DOHH2 (cell line): ENCODE measurements at regions not wholly inside any gene's neighbourhood (a gene's known extent, or its start where the extent isn't known, plus 50 kb on each side); places are given as distances from the start of the nearest gene placed in this dataset.

ENCODE experiments used
- H3F3A ChIP-seq: fragments of 200-600 bp; sonication (generic), shearing (Covaris generic); 2 replicates; pipeline ENCODE4 v1.6.0; 2016; ENCODE audit warnings: antibody characterized with exemption, mild to moderate bottlenecking; ENCODE audit not compliant: control insufficient read depth, insufficient read depth
- H3K27ac ChIP-seq: fragments of 200-600 bp; sonication (generic); 2 replicates; pipeline ENCODE4 v1.5.1; 2014; ENCODE audit warnings: low read depth, mild to moderate bottlenecking, low read length, moderate library complexity
- H3K27me3 ChIP-seq: fragments of 200-600 bp; sonication (generic); 2 replicates; pipeline ENCODE4 v1.6.1; 2014; ENCODE audit warnings: mild to moderate bottlenecking, low read length, mixed read lengths; ENCODE audit not compliant: control insufficient read depth
- H3K36me3 ChIP-seq: fragments of 200-600 bp; sonication (generic); 2 replicates; pipeline ENCODE4 v1.6.1; 2014; ENCODE audit warnings: mild to moderate bottlenecking, low read length, moderate library complexity, mixed read lengths; ENCODE audit not compliant: control insufficient read depth
- H3K4me1 ChIP-seq: fragments of 200-600 bp; sonication (generic); 2 replicates; pipeline ENCODE4 v1.6.1; 2014; ENCODE audit warnings: mild to moderate bottlenecking, low read length, mixed read lengths; ENCODE audit not compliant: control insufficient read depth
- H3K4me2 ChIP-seq: fragments of 200-600 bp; sonication (generic); 2 replicates; pipeline ENCODE4 v1.6.0; 2014; ENCODE audit warnings: mild to moderate bottlenecking, low read length, moderate library complexity
- H3K4me3 ChIP-seq: fragments of 200-600 bp; sonication (generic); 2 replicates; pipeline ENCODE4 v1.5.1; 2014; ENCODE audit warnings: mild to moderate bottlenecking, low read length, mixed read lengths
- H3K79me2 ChIP-seq: fragments of 200-600 bp; sonication (generic); 2 replicates; pipeline ENCODE4 v1.6.1; 2014; ENCODE audit warnings: mild to moderate bottlenecking, low read length, mixed read lengths; ENCODE audit not compliant: control insufficient read depth
- H3K9me2 ChIP-seq: fragments of 200-600 bp; sonication (generic); replicated peaks from 2 replicates; pipeline ENCODE4 v1.6.1; 2014; ENCODE audit warnings: mild to moderate bottlenecking, low read length, mixed read lengths; ENCODE audit not compliant: control insufficient read depth
- H3K9me3 ChIP-seq: fragments of 200-600 bp; sonication (generic); 2 replicates; pipeline ENCODE4 v1.6.1; 2014; ENCODE audit warnings: antibody characterized with exemption, low read length, mixed read lengths; ENCODE audit not compliant: control insufficient read depth, insufficient read depth
- H4K20me1 ChIP-seq: fragments of 200-600 bp; sonication (generic); 2 replicates; pipeline ENCODE4 v1.6.0; 2014; ENCODE audit warnings: low read depth, mild to moderate bottlenecking, antibody characterized with exemption, low read length, moderate library complexity; ENCODE audit not compliant: control insufficient read depth, insufficient read depth
- CTCF ChIP-seq: fragments of 200-600 bp; sonication (generic); IDR thresholded peaks from one replicate; pipeline ENCODE4 v1.5.1; 2014; ENCODE audit warnings: antibody characterized with exemption, mild to moderate bottlenecking, low read depth, low read length; ENCODE audit not compliant: poor library complexity, severe bottlenecking
- EZH2phosphoT487 ChIP-seq: fragments of 200-600 bp; sonication (generic); IDR thresholded peaks from 2 replicates; pipeline ENCODE4 v1.6.1; 2017; ENCODE audit warnings: borderline replicate concordance, mild to moderate bottlenecking, antibody characterized with exemption, low read length, moderate library complexity, mixed read lengths

- Histone ChIP-seq H3K4me1 (no peaks in the 10 kb centered on the region), H3K4me2 (no peak overlapping the region), H3K36me3 (no peaks in the 10 kb centered on the region), H3K9me3 (no peaks in the 10 kb centered on the region), H3K79me2 (no peaks in the 10 kb centered on the region), H3K27ac (no peak overlapping the region), H4K20me1 (no peaks in the 10 kb centered on the region), H3K9me2 (no peaks in the 10 kb centered on the region), H3F3A (no peaks in the 10 kb centered on the region), H3K27me3 (no peaks in the 10 kb centered on the region), H3K4me3 (no peak overlapping the region)
- TF ChIP-seq EZH2phosphoT487 (no peak), CTCF (no peak)
Observed at GRCh38 chr6:141790921-141791320, 341.8 kb upstream of the GJE1 start.

GRCh38 chr6:141788096-141788495 is 344.6 kb upstream of the GJE1 start:
- no peaks in the 10 kb centered on the region for H3F3A ChIP-seq
- H3K79me2 ChIP-seq, result no peaks in the 10 kb centered on the region
- TF ChIP-seq EZH2phosphoT487, result no peak
- no peak for TF ChIP-seq CTCF
- no peaks in the 10 kb centered on the region for H4K20me1 ChIP-seq
- H3K9me2 ChIP-seq, result no peaks in the 10 kb centered on the region
- H3K9me3 ChIP-seq, result no peaks in the 10 kb centered on the region
- no peaks in the 10 kb centered on the region for H3K4me1 ChIP-seq
- H3K27ac ChIP-seq, result no peak overlapping the region
- H3K27me3 ChIP-seq, result no peaks in the 10 kb centered on the region
- H3K36me3 ChIP-seq, result no peaks in the 10 kb centered on the region
- no peak overlapping the region for H3K4me3 ChIP-seq
- H3K4me2 ChIP-seq, result no peak overlapping the region

GRCh38 chr6:141783585-141783984 is 349.1 kb upstream of the GJE1 start:
- Histone ChIP-seq H3K9me3 (no peaks in the 10 kb centered on the region), H3K9me2 (no peaks in the 10 kb centered on the region), H3K27ac (no peak overlapping the region), H3K79me2 (no peaks in the 10 kb centered on the region), H3K4me1 (no peaks in the 10 kb centered on the region), H3K4me3 (no peak overlapping the region), H3K36me3 (no peaks in the 10 kb centered on the region), H3K4me2 (no peak overlapping the region), H3F3A (no peaks in the 10 kb centered on the region), H4K20me1 (no peaks in the 10 kb centered on the region), H3K27me3 (no peaks in the 10 kb centered on the region)
- TF ChIP-seq CTCF (no peak), EZH2phosphoT487 (no peak)

- no peak overlapping the region for H3K4me3 ChIP-seq
- TF ChIP-seq EZH2phosphoT487 (no peak), CTCF (no peak)
- H3F3A ChIP-seq, result no peaks in the 10 kb centered on the region
- no peaks in the 10 kb centered on the region for H3K9me2 ChIP-seq
- no peaks in the 10 kb centered on the region for H3K79me2 ChIP-seq
- no peaks in the 10 kb centered on the region for H3K27me3 ChIP-seq
- no peak overlapping the region for H3K27ac ChIP-seq
- H3K4me1 ChIP-seq, result no peaks in the 10 kb centered on the region
- no peaks in the 10 kb centered on the region for H3K9me3 ChIP-seq
- H3K4me2 ChIP-seq, result no peak overlapping the region
- no peaks in the 10 kb centered on the region for H3K36me3 ChIP-seq
- H4K20me1 ChIP-seq, result no peaks in the 10 kb centered on the region
Observed at GRCh38 chr6:141780296-141780695, 352.4 kb upstream of the GJE1 start.
